CD1c-positive myeloid dendritic cell (primary cell): ENCODE measurements at regions not wholly inside any gene's neighbourhood (a gene's known extent, or its start where the extent isn't known, plus 50 kb on each side); places are given as distances from the start of the nearest gene placed in this dataset.

Experiments used
- DNase-seq: peaks from one replicate; pipeline ENCODE4 v3.0.0-alpha.2; 2016; ENCODE audit errors: extremely low spot score

DNA sequence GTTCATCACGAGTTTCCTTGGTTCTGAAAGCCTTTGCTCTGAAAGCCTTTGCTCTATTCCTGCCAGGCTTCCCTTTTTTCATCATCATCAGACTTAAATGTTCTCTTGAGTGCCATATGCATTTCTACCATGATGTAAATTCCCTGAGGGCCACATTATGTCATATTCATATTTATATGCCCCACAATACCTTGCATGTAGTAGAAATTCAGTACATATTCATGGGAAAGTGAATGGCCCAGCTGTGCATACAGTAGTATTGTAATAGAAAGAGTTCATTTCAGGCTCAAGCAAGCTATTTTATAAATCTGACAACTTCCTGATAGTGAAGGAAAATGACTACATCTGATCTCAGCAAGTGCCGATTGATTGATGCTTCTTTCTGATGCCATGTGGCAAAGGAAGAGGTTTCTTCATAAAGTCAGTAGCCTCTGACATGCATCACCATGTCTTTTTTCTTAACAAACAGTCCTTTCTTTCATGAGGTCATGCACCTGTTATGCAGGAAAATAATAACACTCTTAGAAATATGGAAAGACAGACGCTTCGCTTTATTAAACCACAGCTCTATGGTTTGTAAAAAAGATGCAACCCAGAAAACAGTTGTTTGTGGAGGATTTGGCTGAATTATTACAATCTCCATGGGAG lies 308.7 kb downstream of the SAMD5 start:
- DNase-seq = no peak

- no peak for DNase-seq
Measured at GRCh38 chr6:147820520-147820919, 312.0 kb downstream of the SAMD5 start.

GRCh38 chr6:147821295-147821897 lies 312.9 kb downstream of the SAMD5 start:
- DNase-seq = no peak

DNA sequence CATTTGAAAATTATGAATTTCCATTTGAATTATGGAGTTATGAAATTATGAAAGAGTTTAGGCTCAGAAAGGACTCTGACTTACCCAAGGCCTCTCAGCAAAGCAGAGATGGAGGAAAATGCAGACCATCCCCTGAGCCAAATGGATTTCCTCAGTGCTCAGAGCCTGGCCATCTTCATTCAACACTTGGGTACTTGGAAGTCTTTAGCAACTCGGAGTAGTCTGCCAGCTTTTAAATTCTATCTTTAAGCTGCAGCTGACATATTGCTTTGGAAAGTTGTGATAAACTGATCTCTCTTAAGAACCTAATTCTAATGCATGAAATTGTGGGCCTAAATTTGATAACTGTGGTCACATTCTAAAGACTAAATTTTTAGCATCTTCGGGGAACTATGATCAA lies 315.4 kb downstream of the SAMD5 start:
- no peak for DNase-seq

- DNase-seq = no peak
Measured at GRCh38 chr6:147825848-147826247, 317.4 kb downstream of the SAMD5 start.

DNA sequence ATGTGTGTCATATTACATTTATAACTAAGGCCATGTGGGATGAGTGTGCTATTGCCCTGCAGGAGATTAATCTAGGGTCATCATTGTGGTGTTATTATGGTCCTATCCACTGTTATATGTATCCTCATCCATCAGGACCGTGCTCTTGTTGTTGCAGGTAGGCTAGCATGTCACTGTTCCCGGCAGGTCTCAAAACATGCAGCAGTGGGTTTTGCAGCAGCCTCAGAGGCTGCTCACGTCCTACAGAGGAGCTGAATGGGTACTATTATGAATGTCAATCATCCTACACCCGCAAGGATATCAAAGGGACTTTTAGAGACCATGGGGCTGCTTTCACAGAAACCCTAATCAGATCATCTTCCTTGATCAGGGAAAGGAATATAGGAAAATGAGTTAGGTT lies 318.2 kb downstream of the SAMD5 start:
- DNase-seq = no peak

DNA sequence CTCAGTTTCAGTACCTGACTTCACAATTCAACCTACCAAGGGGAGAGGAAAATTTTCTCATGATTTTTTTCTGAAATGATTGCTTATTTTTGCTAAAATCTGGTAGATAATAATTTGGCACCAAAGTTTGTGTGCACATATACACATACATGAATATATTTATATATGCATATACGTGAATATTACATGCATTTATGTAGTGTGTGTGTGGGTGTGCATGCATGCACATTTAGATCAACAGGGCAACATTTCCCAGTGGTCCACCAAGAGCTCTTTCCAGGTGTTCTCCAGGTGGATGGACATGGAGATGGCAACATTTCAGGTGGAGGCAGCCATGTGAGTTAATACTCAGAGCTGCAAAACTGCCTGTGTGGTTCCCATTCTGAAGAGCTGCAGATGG lies 320.9 kb downstream of the SAMD5 start:
- no peak for DNase-seq

DNA sequence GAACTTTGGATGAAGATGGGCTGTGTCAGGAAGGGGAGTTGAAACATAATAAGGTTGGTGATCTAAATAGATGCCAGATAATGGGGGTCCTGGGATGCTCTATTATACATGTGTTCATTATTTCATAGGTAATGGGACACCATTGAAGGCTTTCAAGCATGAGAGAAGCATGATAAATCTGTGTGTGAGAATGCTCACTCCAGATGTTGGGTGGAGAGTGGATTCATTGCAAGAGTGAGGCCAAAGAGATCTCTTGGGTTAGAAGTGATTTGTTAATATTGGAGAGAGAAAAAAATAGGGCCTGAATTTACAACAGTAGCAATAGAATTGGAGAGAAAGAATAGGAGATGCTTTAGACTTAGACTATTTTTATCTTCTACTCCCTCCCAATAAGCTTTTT lies 321.3 kb downstream of the SAMD5 start:
- no peak for DNase-seq

DNA sequence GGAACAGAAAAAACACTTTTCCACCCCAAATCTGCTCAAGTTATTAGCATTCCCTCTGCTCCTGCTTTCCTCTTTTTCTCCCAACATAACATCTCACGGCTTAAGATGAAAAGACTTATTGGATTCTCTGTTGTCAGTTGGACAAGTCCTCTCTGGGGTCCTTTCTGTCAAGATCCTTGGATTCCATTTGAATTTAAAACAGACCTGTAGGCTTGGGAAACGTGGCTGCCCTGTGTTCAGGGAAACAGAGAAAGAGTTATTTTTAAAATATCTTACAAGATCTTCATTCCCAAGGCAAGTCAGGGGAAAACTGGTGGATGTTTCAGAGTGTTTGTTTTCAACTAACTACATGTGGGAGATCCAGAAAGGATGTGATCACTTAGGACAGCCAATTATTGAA lies 322.9 kb downstream of the SAMD5 start:
- DNase-seq = no peak

GRCh38 chr6:147833607-147834006 lies 325.1 kb downstream of the SAMD5 start:
- DNase-seq = no peak

DNA sequence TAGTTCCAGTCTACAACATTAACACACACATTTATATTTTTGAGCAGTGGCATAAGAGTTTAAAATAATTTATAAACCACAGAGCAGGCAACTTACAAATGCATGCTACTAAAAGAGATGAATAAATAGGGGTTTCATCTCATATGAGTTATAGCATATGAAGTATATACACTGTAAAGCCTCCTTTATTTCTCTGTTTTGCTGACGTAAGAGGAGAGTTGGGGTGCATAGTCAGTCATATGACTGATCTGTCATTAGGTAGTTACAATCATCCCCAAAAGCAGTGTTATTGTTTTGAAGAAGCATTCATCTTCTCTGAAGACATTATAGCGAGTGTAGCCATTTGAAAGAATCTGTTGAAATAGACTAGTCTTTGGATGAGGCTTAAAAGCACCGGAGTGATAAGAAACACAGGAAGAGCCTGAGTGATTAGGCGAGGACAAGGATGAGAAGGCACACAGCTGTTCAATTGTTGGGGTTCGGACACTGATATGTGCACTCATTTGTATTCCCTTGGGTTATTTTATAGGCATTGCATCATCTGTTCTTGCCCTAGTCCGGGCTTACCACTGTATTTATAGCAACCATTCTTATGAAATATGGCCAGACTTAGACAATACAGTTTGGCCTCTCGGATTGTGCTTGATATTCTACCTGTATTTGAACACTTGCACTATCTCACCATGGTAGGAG lies 325.7 kb downstream of the SAMD5 start:
- DNase-seq = no peak

DNA sequence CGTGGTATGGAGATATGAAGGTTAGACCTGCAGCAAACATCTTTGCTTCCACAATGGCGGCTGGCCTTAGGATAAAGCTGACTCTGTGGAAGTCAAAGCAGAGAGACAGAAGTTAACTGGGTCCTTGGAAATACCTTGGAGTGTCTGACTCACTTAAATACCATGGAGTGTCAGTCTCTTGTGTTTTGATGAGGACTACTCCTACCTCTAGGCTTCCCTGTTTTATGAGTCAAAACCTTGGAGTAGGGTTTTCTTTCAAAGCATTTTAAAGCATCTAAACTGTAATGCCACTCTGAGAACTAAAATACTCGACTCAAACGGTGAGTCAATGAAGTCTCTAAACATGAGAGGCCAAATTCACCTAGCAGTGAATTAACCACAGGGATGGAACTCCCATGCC lies 329.1 kb downstream of the SAMD5 start:
- no peak for DNase-seq

GRCh38 chr6:147839708-147840610 lies 331.5 kb downstream of the SAMD5 start:
- no peak for DNase-seq

GRCh38 chr6:147841547-147842148 lies 333.2 kb downstream of the SAMD5 start:
- no peak for DNase-seq

GRCh38 chr6:147849401-147850330 lies 341.2 kb downstream of the SAMD5 start:
- no peak for DNase-seq

- no peak for DNase-seq
Measured at GRCh38 chr6:147852772-147853171, 344.3 kb downstream of the SAMD5 start.

- DNase-seq = no peak
Measured at GRCh38 chr6:147853574-147853973, 345.1 kb downstream of the SAMD5 start.

- DNase-seq = no peak
Measured at GRCh38 chr6:147855803-147856482, 347.5 kb downstream of the SAMD5 start.

- DNase-seq = no peak
Measured at GRCh38 chr6:147856687-147857086, 348.2 kb downstream of the SAMD5 start.

GRCh38 chr6:147858421-147858820 lies 349.9 kb downstream of the SAMD5 start:
- DNase-seq = no peak
